ENCODE measurements at regions not wholly inside any gene's neighbourhood (a gene's known extent, or its start where the extent isn't known, plus 50 kb on each side); places are given as distances from the start of the nearest gene placed in this dataset.

GRCh38 chr3:63067999-63068645 is 192.9 kb upstream of the CADPS start:
- Histone ChIP-seq H2AFZ (no peak overlapping the region), H3K9me3 (ENCODE audit: low read depth) (no peaks in the 10 kb centered on the region), H3K27me3 (peaks cover 5% of the 10 kb centered on the region), H3K4me1 (ENCODE audit: insufficient read depth) (no peaks in the 10 kb centered on the region), H3K9me2 (replicated peaks; ENCODE audit: insufficient read depth) (no peaks in the 10 kb centered on the region), H3K36me3 (replicated peaks; ENCODE audit: insufficient read depth, low read depth) (no peaks in the 10 kb centered on the region), H3K79me2 (no peaks in the 10 kb centered on the region), H3K27ac (no peak overlapping the region), H3K4me3 (no peak overlapping the region), H4K20me1 (ENCODE audit: insufficient read depth, poor library complexity, severe bottlenecking) (no peaks in the 10 kb centered on the region), H3K4me2 (no peak overlapping the region)
- DNase-seq (ENCODE audit: low spot score): peak; percentile 79
- 39% methylated on average over 3 of the region's 3 CpGs for WGBS (ENCODE audit: low lambda C conversion rate, missing lambda C conversion rate)
- no peak for TF ChIP-seq EZH2 (IDR thresholded peaks at IDR 0.05; ENCODE audit: borderline replicate concordance)
- TF ChIP-seq EZH2phosphoT487 (IDR thresholded peaks at IDR 0.05; ENCODE audit: low read depth, severe bottlenecking, unreplicated experiment): no peak
- TF ChIP-seq CTCF (IDR thresholded peaks at IDR 0.05; ENCODE audit: poor library complexity): no peak

- no peaks in the 10 kb centered on the region for H3K4me1 ChIP-seq (ENCODE audit: insufficient read depth)
- H4K20me1 ChIP-seq (ENCODE audit: insufficient read depth, poor library complexity, severe bottlenecking): no peaks in the 10 kb centered on the region
- 53% methylated on average over 3 of the region's 3 CpGs for WGBS (ENCODE audit: low lambda C conversion rate, missing lambda C conversion rate)
- H3K36me3 ChIP-seq (replicated peaks; ENCODE audit: insufficient read depth, low read depth): no peaks in the 10 kb centered on the region
- H3K4me3 ChIP-seq: no peak overlapping the region
- H3K27ac ChIP-seq: no peak overlapping the region
- H3K9me3 ChIP-seq (ENCODE audit: low read depth): no peaks in the 10 kb centered on the region
- no peak overlapping the region for H2AFZ ChIP-seq
- DNase-seq (ENCODE audit: low spot score): no peak
- no peaks in the 10 kb centered on the region for H3K9me2 ChIP-seq (replicated peaks; ENCODE audit: insufficient read depth)
- H3K27me3 ChIP-seq: peaks cover 5% of the 10 kb centered on the region
- no peak for TF ChIP-seq EZH2 (IDR thresholded peaks at IDR 0.05; ENCODE audit: borderline replicate concordance)
- no peak for TF ChIP-seq CTCF (IDR thresholded peaks at IDR 0.05; ENCODE audit: poor library complexity)
- no peak for TF ChIP-seq EZH2phosphoT487 (IDR thresholded peaks at IDR 0.05; ENCODE audit: low read depth, severe bottlenecking, unreplicated experiment)
- no peaks in the 10 kb centered on the region for H3K79me2 ChIP-seq
- no peak overlapping the region for H3K4me2 ChIP-seq
Measured at GRCh38 chr3:63069806-63070475, 194.7 kb upstream of the CADPS start.

- no peak overlapping the region for H2AFZ ChIP-seq
Measured at GRCh38 chr3:63070476-63070810, 195.2 kb upstream of the CADPS start.

More at GRCh38 chr3:63070476-63070810, 195.2 kb upstream of the CADPS start:
- no peak for DNase-seq (ENCODE audit: low spot score)
- H3K4me3 ChIP-seq: no peak overlapping the region
- TF ChIP-seq EZH2 (IDR thresholded peaks at IDR 0.05; ENCODE audit: borderline replicate concordance): no peak
- TF ChIP-seq CTCF (IDR thresholded peaks at IDR 0.05; ENCODE audit: poor library complexity): no peak
- no peak for TF ChIP-seq EZH2phosphoT487 (IDR thresholded peaks at IDR 0.05; ENCODE audit: low read depth, severe bottlenecking, unreplicated experiment)
- H3K79me2 ChIP-seq: no peaks in the 10 kb centered on the region
- H3K27ac ChIP-seq: no peak overlapping the region
- no peaks in the 10 kb centered on the region for H3K9me3 ChIP-seq (ENCODE audit: low read depth)
- H3K27me3 ChIP-seq: peaks cover 5% of the 10 kb centered on the region
- H3K4me2 ChIP-seq: no peak overlapping the region
- WGBS (ENCODE audit: low lambda C conversion rate, missing lambda C conversion rate): 85% methylated on average over 1 of the region's 1 CpG
- no peaks in the 10 kb centered on the region for H4K20me1 ChIP-seq (ENCODE audit: insufficient read depth, poor library complexity, severe bottlenecking)
- H3K4me1 ChIP-seq (ENCODE audit: insufficient read depth): no peaks in the 10 kb centered on the region
- no peaks in the 10 kb centered on the region for H3K36me3 ChIP-seq (replicated peaks; ENCODE audit: insufficient read depth, low read depth)
- H3K9me2 ChIP-seq (replicated peaks; ENCODE audit: insufficient read depth): no peaks in the 10 kb centered on the region

Data from hepatocyte (in vitro differentiated cells).